Astrocyte (in vitro differentiated cells and primary cell): ENCODE measurements at regions not wholly inside any gene's neighbourhood (a gene's known extent, or its start where the extent isn't known, plus 50 kb on each side); places are given as distances from the start of the nearest gene placed in this dataset.

Experiments used
- DNase-seq: peaks from one replicate; pipeline ENCODE4 v3.0.0-alpha.2; 2010; ENCODE audit warnings: low read depth
- FAIRE-seq: peaks from 2 replicates; lab custom pipeline; 2011; peaks lifted over from hg19 to GRCh38; lab: Jason Lieb, UNC
- H2AFZ ChIP-seq: 2 replicates; pipeline ENCODE4 v1.6.0; 2012; ENCODE audit warnings: low read depth, low read length, inconsistent platforms
- H3K27ac ChIP-seq: 2 replicates; pipeline ENCODE4 v1.5.1; 2011; ENCODE audit warnings: low read depth, low read length, inconsistent platforms
- H3K27me3 ChIP-seq: 2 replicates; pipeline ENCODE4 v1.6.0; 2011; ENCODE audit warnings: low read length, inconsistent platforms; ENCODE audit not compliant: insufficient read depth
- H3K36me3 ChIP-seq: 2 replicates; pipeline ENCODE4 v1.5.1; 2011; ENCODE audit warnings: low read length, inconsistent platforms; ENCODE audit not compliant: insufficient read depth
- H3K4me1 ChIP-seq: 2 replicates; pipeline ENCODE4 v1.5.1; 2011; ENCODE audit warnings: low read length, inconsistent platforms; ENCODE audit not compliant: insufficient read depth
- H3K4me2 ChIP-seq: 2 replicates; pipeline ENCODE4 v1.6.0; 2012; ENCODE audit warnings: low read length, inconsistent platforms
- H3K4me3 ChIP-seq: 2 replicates; pipeline ENCODE4 v1.5.1; 2011; ENCODE audit warnings: low read depth, mild to moderate bottlenecking, low read length, inconsistent platforms; ENCODE audit not compliant: insufficient read depth
- H3K79me2 ChIP-seq: 2 replicates; pipeline ENCODE4 v1.6.0; 2012; ENCODE audit warnings: mild to moderate bottlenecking, low read length, inconsistent platforms; ENCODE audit not compliant: insufficient read depth
- H3K9ac ChIP-seq: 2 replicates; pipeline ENCODE4 v1.6.0; 2012; ENCODE audit warnings: mild to moderate bottlenecking, low read length, inconsistent platforms
- H3K9me3 ChIP-seq: 2 replicates; pipeline ENCODE4 v1.5.1; 2012; ENCODE audit warnings: low read depth, mild to moderate bottlenecking, low read length, inconsistent platforms; ENCODE audit not compliant: insufficient read depth
- H4K20me1 ChIP-seq: 2 replicates; pipeline ENCODE4 v1.6.0; 2012; ENCODE audit warnings: low read length, inconsistent platforms; ENCODE audit not compliant: insufficient read depth
- H3K27ac Mint-ChIP-seq: one replicate; pipeline ENCODE4 v1.8.0; 2021; ENCODE audit warnings: mild to moderate bottlenecking, mixed read lengths; ENCODE audit not compliant: unreplicated experiment
- H3K27me3 Mint-ChIP-seq: one replicate; pipeline ENCODE4 v1.8.0; 2021; ENCODE audit warnings: low read depth, mixed read lengths; ENCODE audit not compliant: unreplicated experiment
- H3K36me3 Mint-ChIP-seq: one replicate; pipeline ENCODE4 v1.8.0; 2021; ENCODE audit warnings: low read depth, mixed read lengths; ENCODE audit not compliant: unreplicated experiment
- H3K4me1 Mint-ChIP-seq: one replicate; pipeline ENCODE4 v1.8.0; 2021; ENCODE audit warnings: low read depth, mixed read lengths; ENCODE audit not compliant: unreplicated experiment
- H3K4me3 Mint-ChIP-seq: one replicate; pipeline ENCODE4 v1.8.0; 2021; ENCODE audit warnings: mild to moderate bottlenecking, moderate library complexity, mixed read lengths; ENCODE audit not compliant: unreplicated experiment
- H3K9me3 Mint-ChIP-seq: one replicate; pipeline ENCODE4 v1.8.0; 2021; ENCODE audit warnings: mild to moderate bottlenecking, mixed read lengths; ENCODE audit not compliant: unreplicated experiment
- CTCF ChIP-seq: IDR thresholded peaks from 2 replicates; pipeline ENCODE4 v1.5.1; 2011; ENCODE audit warnings: low read depth, mild to moderate bottlenecking, inconsistent platforms, low read length, moderate library complexity; ENCODE audit not compliant: insufficient read depth
- EZH2 ChIP-seq: IDR thresholded peaks from 2 replicates; pipeline ENCODE4 v1.6.1; 2012; ENCODE audit warnings: mild to moderate bottlenecking, low read length, inconsistent platforms; ENCODE audit not compliant: insufficient read depth

- DNase-seq, result no peak
- TF ChIP-seq CTCF (no peak), EZH2 (no peak)
- FAIRE-seq, result no peak
- H3K9ac ChIP-seq, result no peak overlapping the region
- H3K4me1 ChIP-seq, result peaks cover 2% of the 10 kb centered on the region
- H2AFZ ChIP-seq, result no peak overlapping the region
- no peak overlapping the region for H3K4me2 ChIP-seq
- no peaks in the 10 kb centered on the region for H3K9me3 ChIP-seq
- Mint-ChIP-seq H3K4me1 (peaks cover 11% of the 10 kb centered on the region), H3K36me3 (no peaks in the 10 kb centered on the region), H3K4me3 (no peak overlapping the region), H3K27me3 (no peaks in the 10 kb centered on the region), H3K9me3 (no peaks in the 10 kb centered on the region), H3K27ac (no peak overlapping the region)
- H3K4me3 ChIP-seq, result no peak overlapping the region
- H3K79me2 ChIP-seq, result no peaks in the 10 kb centered on the region
- H3K27me3 ChIP-seq, result no peaks in the 10 kb centered on the region
- no peaks in the 10 kb centered on the region for H4K20me1 ChIP-seq
- no peaks in the 10 kb centered on the region for H3K36me3 ChIP-seq
- H3K27ac ChIP-seq, result no peak overlapping the region
These were observed 60.5 kb upstream of the SGK1 start for GRCh38 chr6:134378426-134378825.

GRCh38 chr6:134376785-134377184 lies 58.9 kb upstream of the SGK1 start:
- H3K9me3 Mint-ChIP-seq, result no peaks in the 10 kb centered on the region
- no peak overlapping the region for H3K9ac ChIP-seq
- peaks cover 10% of the 10 kb centered on the region for H3K4me1 ChIP-seq
- H2AFZ ChIP-seq, result no peak overlapping the region
- no peak overlapping the region for H3K4me2 ChIP-seq
- H3K9me3 ChIP-seq, result no peaks in the 10 kb centered on the region
- H3K27ac ChIP-seq, result no peak overlapping the region
- H3K36me3 Mint-ChIP-seq, result no peaks in the 10 kb centered on the region
- H4K20me1 ChIP-seq, result no peaks in the 10 kb centered on the region
- no peak overlapping the region for H3K4me3 ChIP-seq
- FAIRE-seq (no peak), DNase-seq (no peak)
- no peak overlapping the region for H3K4me3 Mint-ChIP-seq
- no peaks in the 10 kb centered on the region for H3K27me3 ChIP-seq
- no peaks in the 10 kb centered on the region for H3K36me3 ChIP-seq
- H3K79me2 ChIP-seq, result no peaks in the 10 kb centered on the region
- no peaks in the 10 kb centered on the region for H3K27me3 Mint-ChIP-seq
- H3K27ac Mint-ChIP-seq, result no peak overlapping the region
- peaks cover 20% of the 10 kb centered on the region for H3K4me1 Mint-ChIP-seq
- TF ChIP-seq EZH2 (no peak), CTCF (no peak)

GRCh38 chr6:134375220-134375580 lies 57.3 kb upstream of the SGK1 start:
- no peaks in the 10 kb centered on the region for H4K20me1 ChIP-seq
- H2AFZ ChIP-seq, result no peak overlapping the region
- no peak overlapping the region for H3K4me2 ChIP-seq
- no peak overlapping the region for H3K4me3 ChIP-seq
- peaks cover 10% of the 10 kb centered on the region for H3K4me1 ChIP-seq
- H3K27ac Mint-ChIP-seq, result no peak overlapping the region
- H3K4me3 Mint-ChIP-seq, result no peak overlapping the region
- no peaks in the 10 kb centered on the region for H3K36me3 ChIP-seq
- TF ChIP-seq CTCF (no peak), EZH2 (no peak)
- H3K36me3 Mint-ChIP-seq, result no peaks in the 10 kb centered on the region
- no peaks in the 10 kb centered on the region for H3K9me3 ChIP-seq
- FAIRE-seq (no peak), DNase-seq (no peak)
- no peaks in the 10 kb centered on the region for H3K27me3 Mint-ChIP-seq
- no peak overlapping the region for H3K27ac ChIP-seq
- no peaks in the 10 kb centered on the region for H3K27me3 ChIP-seq
- H3K9ac ChIP-seq, result no peak overlapping the region
- peaks cover 20% of the 10 kb centered on the region for H3K4me1 Mint-ChIP-seq
- no peaks in the 10 kb centered on the region for H3K79me2 ChIP-seq
- H3K9me3 Mint-ChIP-seq, result no peaks in the 10 kb centered on the region
